AG09319 (cell line): ENCODE measurements at regions not wholly inside any gene's neighbourhood (a gene's known extent, or its start where the extent isn't known, plus 50 kb on each side); places are given as distances from the start of the nearest gene placed in this dataset.

Source experiments
- DNase-seq: peaks from one replicate; pipeline ENCODE4 v3.0.0-alpha.2; 2010; ENCODE audit warnings: low read depth; ENCODE audit errors: extremely low read depth
- CTCF ChIP-seq: IDR thresholded peaks from 2 replicates; pipeline ENCODE4 v1.5.1; 2011; ENCODE audit warnings: low read depth, mild to moderate bottlenecking, inconsistent platforms, low read length, moderate library complexity

GRCh38 chr10:7027237-7027912 lies 383.5 kb downstream of the SFMBT2 start:
- no peak for TF ChIP-seq CTCF
- DNase-seq: no peak

GRCh38 chr10:7026818-7027217 lies 384.0 kb downstream of the SFMBT2 start:
- no peak for TF ChIP-seq CTCF
- DNase-seq: no peak

- TF ChIP-seq CTCF: no peak
- DNase-seq: no peak
These were observed 385.5 kb downstream of the SFMBT2 start for GRCh38 chr10:7025296-7025695.

- no peak for DNase-seq
- TF ChIP-seq CTCF: no peak
These were observed 395.4 kb downstream of the SFMBT2 start for GRCh38 chr10:7015457-7015856.

- no peak for DNase-seq
- TF ChIP-seq CTCF: no peak
These were observed 396.1 kb downstream of the SFMBT2 start for GRCh38 chr10:7014721-7015120.

GRCh38 chr10:7011994-7012393 lies 398.8 kb downstream of the SFMBT2 start:
- no peak for TF ChIP-seq CTCF
- DNase-seq: no peak

GRCh38 chr10:7008645-7009044 lies 402.2 kb downstream of the SFMBT2 start:
- no peak for TF ChIP-seq CTCF
- no peak for DNase-seq
